ENCODE measurements at regions not wholly inside any gene's neighbourhood (a gene's known extent, or its start where the extent isn't known, plus 50 kb on each side); places are given as distances from the start of the nearest gene placed in this dataset.

DNA sequence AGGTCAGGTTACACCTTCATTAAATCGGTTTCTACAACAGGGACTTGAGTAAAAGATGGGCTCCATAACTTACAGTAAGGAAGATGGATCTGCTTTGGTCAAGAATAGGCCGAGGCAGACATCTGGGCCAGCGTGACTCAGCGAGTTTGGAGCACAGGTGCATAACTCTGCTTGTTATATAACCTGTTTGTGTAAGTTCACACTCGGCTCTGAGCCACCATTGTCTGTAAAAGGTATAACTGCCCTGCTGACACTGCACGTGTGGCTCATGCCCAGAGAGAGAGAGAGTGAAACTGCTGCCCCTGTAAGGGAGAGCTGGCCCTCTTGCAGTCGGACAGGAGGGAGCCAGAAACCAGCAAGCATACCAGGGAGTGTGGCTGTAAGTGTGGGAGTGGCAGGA, 737.9 kb upstream of the SLC35B3 start:
- TF ChIP-seq, protein P1, sequence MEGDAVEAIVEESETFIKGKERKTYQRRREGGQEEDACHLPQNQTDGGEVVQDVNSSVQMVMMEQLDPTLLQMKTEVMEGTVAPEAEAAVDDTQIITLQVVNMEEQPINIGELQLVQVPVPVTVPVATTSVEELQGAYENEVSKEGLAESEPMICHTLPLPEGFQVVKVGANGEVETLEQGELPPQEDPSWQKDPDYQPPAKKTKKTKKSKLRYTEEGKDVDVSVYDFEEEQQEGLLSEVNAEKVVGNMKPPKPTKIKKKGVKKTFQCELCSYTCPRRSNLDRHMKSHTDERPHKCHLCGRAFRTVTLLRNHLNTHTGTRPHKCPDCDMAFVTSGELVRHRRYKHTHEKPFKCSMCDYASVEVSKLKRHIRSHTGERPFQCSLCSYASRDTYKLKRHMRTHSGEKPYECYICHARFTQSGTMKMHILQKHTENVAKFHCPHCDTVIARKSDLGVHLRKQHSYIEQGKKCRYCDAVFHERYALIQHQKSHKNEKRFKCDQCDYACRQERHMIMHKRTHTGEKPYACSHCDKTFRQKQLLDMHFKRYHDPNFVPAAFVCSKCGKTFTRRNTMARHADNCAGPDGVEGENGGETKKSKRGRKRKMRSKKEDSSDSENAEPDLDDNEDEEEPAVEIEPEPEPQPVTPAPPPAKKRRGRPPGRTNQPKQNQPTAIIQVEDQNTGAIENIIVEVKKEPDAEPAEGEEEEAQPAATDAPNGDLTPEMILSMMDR (IDR thresholded peaks at IDR 0.05; ENCODE audit: borderline replicate concordance) = no peak
- H3K27me3 ChIP-seq (ENCODE audit: low read depth) = no peaks in the 10 kb centered on the region
- DNase-seq = no peak
- intact Hi-C loops (cut with micrococcal nuclease) = no loop called here
- no peak overlapping the region for H3K27ac ChIP-seq (replicated peaks)
- no peaks in the 10 kb centered on the region for H3K4me1 ChIP-seq
- no peak overlapping the region for H3K4me3 ChIP-seq
- peaks cover 4% of the 10 kb centered on the region for H3K9me3 ChIP-seq (replicated peaks)
- H3K36me3 ChIP-seq = no peaks in the 10 kb centered on the region

DNA sequence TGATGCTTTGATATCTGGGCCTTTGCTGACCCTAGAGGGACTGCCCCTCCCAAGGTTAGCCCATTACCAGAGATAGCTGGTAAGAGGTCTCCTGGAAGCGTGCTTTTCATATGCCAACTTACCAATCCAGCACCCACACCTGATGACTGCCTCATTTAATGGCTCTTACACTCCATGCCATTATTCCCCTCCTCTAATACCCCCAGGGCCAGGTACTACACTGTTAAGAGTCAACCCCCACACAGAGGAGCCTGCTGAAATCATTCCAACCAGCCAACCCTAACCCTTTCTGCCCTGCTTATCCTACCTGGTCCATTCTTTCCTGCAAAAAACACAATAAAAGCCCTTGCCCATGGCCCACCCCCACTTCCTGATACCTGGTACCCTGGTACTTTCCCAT, 736.8 kb upstream of the SLC35B3 start:
- H3K27ac ChIP-seq (replicated peaks) = no peak overlapping the region
- H3K4me1 ChIP-seq = no peaks in the 10 kb centered on the region
- H3K9me3 ChIP-seq (replicated peaks) = peaks cover 4% of the 10 kb centered on the region
- no peaks in the 10 kb centered on the region for H3K36me3 ChIP-seq
- TF ChIP-seq, protein P1 (IDR thresholded peaks at IDR 0.05; ENCODE audit: borderline replicate concordance) = no peak
- H3K27me3 ChIP-seq (ENCODE audit: low read depth) = no peaks in the 10 kb centered on the region
- no peak for DNase-seq
- H3K4me3 ChIP-seq = no peak overlapping the region
- intact Hi-C loops (cut with micrococcal nuclease) = no loop called here

DNA sequence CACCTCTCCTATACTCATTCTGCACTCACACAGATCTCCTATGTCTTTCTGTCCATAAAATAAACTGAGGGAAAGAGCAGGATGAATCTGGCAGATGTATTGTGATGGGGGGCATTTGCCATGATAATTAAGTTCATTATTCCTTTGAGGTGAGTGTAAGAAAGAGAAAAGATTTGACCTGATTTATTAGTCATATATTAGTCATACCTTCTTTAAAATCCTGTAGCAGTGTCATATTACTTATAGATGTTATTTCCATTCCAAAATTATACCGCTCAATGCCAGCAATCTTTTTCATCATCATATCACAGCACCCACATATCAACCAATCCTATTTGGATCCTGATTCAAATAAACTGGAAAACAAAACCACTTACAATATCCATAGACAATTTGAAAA, 733.3 kb upstream of the SLC35B3 start:
- Histone ChIP-seq H3K4me1 (no peaks in the 10 kb centered on the region), H3K27ac (replicated peaks) (no peak overlapping the region), H3K36me3 (no peaks in the 10 kb centered on the region), H3K9me3 (replicated peaks) (peaks cover 23% of the 10 kb centered on the region), H3K4me3 (no peak overlapping the region), H3K27me3 (ENCODE audit: low read depth) (no peaks in the 10 kb centered on the region)
- TF ChIP-seq, protein P1 (IDR thresholded peaks at IDR 0.05; ENCODE audit: borderline replicate concordance) = no peak
- no peak for DNase-seq
- intact Hi-C loops (cut with micrococcal nuclease) = no loop called here

DNA sequence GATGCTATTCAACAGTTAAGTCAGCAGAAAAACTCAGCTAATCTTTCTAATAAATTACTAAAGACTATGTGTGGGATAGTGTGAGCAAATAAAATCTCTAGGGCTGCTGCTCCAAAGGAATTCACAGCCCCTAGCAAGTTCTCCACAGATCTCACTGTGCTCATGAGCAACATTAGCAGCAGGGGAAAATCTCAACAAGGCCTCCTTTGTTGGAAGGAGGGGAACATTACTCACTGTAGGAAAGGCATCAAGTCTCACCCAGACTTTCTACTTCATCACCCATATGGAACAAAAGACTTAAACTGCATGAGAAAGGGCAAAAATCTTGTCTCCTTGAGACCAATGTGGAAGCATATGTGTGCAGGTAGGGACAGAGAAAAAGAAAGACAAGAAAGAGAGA, 726.4 kb upstream of the SLC35B3 start:
- DNase-seq = no peak
- H3K27me3 ChIP-seq (ENCODE audit: low read depth) = no peaks in the 10 kb centered on the region
- no peaks in the 10 kb centered on the region for H3K4me1 ChIP-seq
- H3K9me3 ChIP-seq (replicated peaks) = peaks cover 52% of the 10 kb centered on the region
- no peak overlapping the region for H3K27ac ChIP-seq (replicated peaks)
- intact Hi-C loops (cut with micrococcal nuclease) = no loop called here
- H3K36me3 ChIP-seq = no peaks in the 10 kb centered on the region
- H3K4me3 ChIP-seq = no peak overlapping the region
- TF ChIP-seq, protein P1 (IDR thresholded peaks at IDR 0.05; ENCODE audit: borderline replicate concordance) = no peak

DNA sequence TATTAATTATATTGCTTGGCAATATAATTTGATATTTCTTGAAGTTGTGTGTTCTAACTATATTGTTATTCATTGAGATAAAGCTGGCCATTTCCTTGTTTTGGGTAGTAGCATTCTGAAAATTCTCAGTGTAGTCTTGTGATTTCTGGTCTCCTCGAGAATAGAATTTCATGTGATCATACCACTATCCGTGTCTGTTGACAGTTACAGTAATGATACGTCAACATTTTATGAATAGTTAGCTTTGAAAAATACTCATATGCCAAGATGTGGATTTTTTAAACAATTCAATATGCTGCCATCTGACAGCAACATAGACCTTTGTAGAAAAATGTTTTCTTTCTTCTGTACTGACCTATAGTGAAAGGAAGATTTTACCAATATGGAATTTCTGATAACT, 723.7 kb upstream of the SLC35B3 start:
- Histone ChIP-seq H3K27ac (replicated peaks) (no peak overlapping the region), H3K9me3 (replicated peaks) (peaks cover 36% of the 10 kb centered on the region), H3K36me3 (no peaks in the 10 kb centered on the region), H3K4me3 (no peak overlapping the region), H3K27me3 (ENCODE audit: low read depth) (no peaks in the 10 kb centered on the region), H3K4me1 (no peaks in the 10 kb centered on the region)
- TF ChIP-seq, protein P1 (IDR thresholded peaks at IDR 0.05; ENCODE audit: borderline replicate concordance) = no peak
- DNase-seq = no peak
- intact Hi-C loops (cut with micrococcal nuclease) = no loop called here

DNA sequence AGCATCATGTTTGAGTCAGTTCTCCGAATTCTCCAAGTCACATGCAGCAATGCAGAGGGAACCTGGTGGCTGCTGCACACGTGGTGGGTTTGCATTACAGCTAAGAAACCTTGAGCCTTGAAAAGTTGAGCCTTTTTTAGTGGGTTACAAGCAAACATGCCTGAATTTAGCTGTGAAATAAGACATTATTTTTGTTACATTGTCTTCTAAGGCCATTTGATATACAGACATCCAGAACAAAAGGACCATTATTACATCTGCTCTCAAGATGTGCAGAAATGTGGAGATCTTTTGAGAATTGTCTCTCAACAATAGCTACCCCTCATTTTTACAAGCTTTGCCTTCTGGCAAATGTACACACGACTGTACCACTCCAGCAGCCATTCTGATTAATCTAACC, 720.5 kb upstream of the SLC35B3 start:
- H3K27ac ChIP-seq (replicated peaks) = no peak overlapping the region
- intact Hi-C loops (cut with micrococcal nuclease) = no loop called here
- DNase-seq = no peak
- no peak overlapping the region for H3K4me3 ChIP-seq
- TF ChIP-seq, protein P1 (IDR thresholded peaks at IDR 0.05; ENCODE audit: borderline replicate concordance) = no peak
- no peaks in the 10 kb centered on the region for H3K36me3 ChIP-seq
- peaks cover 9% of the 10 kb centered on the region for H3K9me3 ChIP-seq (replicated peaks)
- H3K27me3 ChIP-seq (ENCODE audit: low read depth) = no peaks in the 10 kb centered on the region
- H3K4me1 ChIP-seq = no peaks in the 10 kb centered on the region

All from left ventricle myocardium inferior (tissue), 1 donor.